C4-2B (cell line): ENCODE measurements at regions not wholly inside any gene's neighbourhood (a gene's known extent, or its start where the extent isn't known, plus 50 kb on each side); places are given as distances from the start of the nearest gene placed in this dataset.

Experiments used
- CTCF ChIP-seq: fragments of 450-650 bp; conservative IDR thresholded peaks from 2 replicates; pipeline ENCODE4 v1.5.1; 2017; ENCODE audit warnings: mild to moderate bottlenecking
- ZFX ChIP-seq: fragments of 450-650 bp; IDR thresholded peaks from 2 replicates; pipeline ENCODE4 v1.6.1; 2017

- TF ChIP-seq CTCF (no peak), ZFX (no peak)
Observed at GRCh38 chr6:117074672-117075071, 190.7 kb upstream of the VGLL2 start.
